LoVo (cell line): ENCODE measurements at regions not wholly inside any gene's neighbourhood (a gene's known extent, or its start where the extent isn't known, plus 50 kb on each side); places are given as distances from the start of the nearest gene placed in this dataset.

Experiments used
- DNase-seq: peaks from one replicate; pipeline ENCODE4 v3.0.0-alpha.2; 2016; ENCODE audit warnings: low spot score

GRCh38 chr6:113644861-113645575 lies 212.1 kb upstream of the MARCKS start:
- DNase-seq = peak; percentile 79

GRCh38 chr6:113645576-113645970 lies 211.6 kb upstream of the MARCKS start:
- DNase-seq = peak; percentile 68

- no peak for DNase-seq
Observed at GRCh38 chr6:113645986-113646385, 211.2 kb upstream of the MARCKS start.

- no peak for DNase-seq
Observed at GRCh38 chr6:113646701-113647100, 210.4 kb upstream of the MARCKS start.

GRCh38 chr6:113647143-113647889 lies 209.8 kb upstream of the MARCKS start:
- no peak for DNase-seq

- no peak for DNase-seq
Observed at GRCh38 chr6:113648698-113649097, 208.4 kb upstream of the MARCKS start.

- DNase-seq = peak; percentile 31
Observed at GRCh38 chr6:113649276-113649675, 207.9 kb upstream of the MARCKS start.

- peak; percentile 38 for DNase-seq
Observed at GRCh38 chr6:113649880-113650609, 207.1 kb upstream of the MARCKS start.

GRCh38 chr6:113650610-113650979 lies 206.6 kb upstream of the MARCKS start:
- no peak for DNase-seq

- DNase-seq = no peak
Observed at GRCh38 chr6:113651120-113651519, 206.0 kb upstream of the MARCKS start.

- no peak for DNase-seq
Observed at GRCh38 chr6:113651920-113652319, 205.2 kb upstream of the MARCKS start.

GRCh38 chr6:113653275-113653674 lies 203.9 kb upstream of the MARCKS start:
- DNase-seq = no peak

- peak; percentile 56 for DNase-seq
Observed at GRCh38 chr6:113654396-113654795, 202.7 kb upstream of the MARCKS start.

GRCh38 chr6:113655761-113656160 lies 201.4 kb upstream of the MARCKS start:
- no peak for DNase-seq

- no peak for DNase-seq
Observed at GRCh38 chr6:113659762-113660404, 197.3 kb upstream of the MARCKS start.

- DNase-seq = no peak
Observed at GRCh38 chr6:113660819-113661218, 196.3 kb upstream of the MARCKS start.

- no peak for DNase-seq
Observed at GRCh38 chr6:113662093-113662665, 195.0 kb upstream of the MARCKS start.

GRCh38 chr6:113662688-113663333 lies 194.3 kb upstream of the MARCKS start:
- DNase-seq = no peak

- no peak for DNase-seq
Observed at GRCh38 chr6:113664909-113665308, 192.2 kb upstream of the MARCKS start.

GRCh38 chr6:113668641-113669408 lies 188.3 kb upstream of the MARCKS start:
- DNase-seq = no peak

- DNase-seq = no peak
Observed at GRCh38 chr6:113669606-113670005, 187.5 kb upstream of the MARCKS start.
